CD4-positive, alpha-beta T cell treated with Interleukin-2 at 100 ng/mL for 4 hours (primary cell): ENCODE measurements at regions not wholly inside any gene's neighbourhood (a gene's known extent, or its start where the extent isn't known, plus 50 kb on each side); places are given as distances from the start of the nearest gene placed in this dataset.
A peak's percentile ranks its signal among the peaks of the same experiment; 100 is the strongest.

ENCODE experiments used
- DNase-seq: peaks from one replicate; pipeline ENCODE4 v3.0.0-alpha.2; 2020; ENCODE audit warnings: low spot score

- peak; percentile 51 for DNase-seq
Observed at GRCh38 chr22:46054091-46055073, 77.4 kb upstream of the WNT7B start.

- DNase-seq = no peak
Observed at GRCh38 chr22:46055181-46055875, 78.4 kb upstream of the WNT7B start.

GRCh38 chr22:46055911-46056545, 79.1 kb upstream of the WNT7B start:
- DNase-seq = no peak

- DNase-seq = no peak
Observed at GRCh38 chr22:46056546-46057245, 79.7 kb upstream of the WNT7B start.

GRCh38 chr22:46057246-46058090, 80.5 kb upstream of the WNT7B start:
- DNase-seq = no peak

GRCh38 chr22:46058091-46058420, 81.1 kb upstream of the WNT7B start:
- DNase-seq = peak; percentile 58

GRCh38 chr22:46058591-46059519, 81.9 kb upstream of the WNT7B start:
- no peak for DNase-seq

- no peak for DNase-seq
Observed at GRCh38 chr22:46060292-46061123, 83.5 kb upstream of the WNT7B start.

- DNase-seq = no peak
Observed at GRCh38 chr22:46061124-46061500, 84.2 kb upstream of the WNT7B start.

GRCh38 chr22:46061501-46062231, 84.7 kb upstream of the WNT7B start:
- DNase-seq = no peak

GRCh38 chr22:46062232-46062615, 85.3 kb upstream of the WNT7B start:
- no peak for DNase-seq

- DNase-seq = no peak
Observed at GRCh38 chr22:46062971-46063631, 86.1 kb upstream of the WNT7B start.

- no peak for DNase-seq
Observed at GRCh38 chr22:46063846-46064227, 86.5 kb upstream of the PPARA start.

- no peak for DNase-seq
Observed at GRCh38 chr22:46064228-46064965, 85.9 kb upstream of the PPARA start.

- no peak for DNase-seq
Observed at GRCh38 chr22:46064966-46065666, 85.2 kb upstream of the PPARA start.

GRCh38 chr22:46065691-46066454, 84.5 kb upstream of the PPARA start:
- DNase-seq = no peak
